ENCODE measurements at regions not wholly inside any gene's neighbourhood (a gene's known extent, or its start where the extent isn't known, plus 50 kb on each side); places are given as distances from the start of the nearest gene placed in this dataset.
"Not testable (repeated sequence)": the region's sequence is repeated elsewhere in the genome, so short reads cannot be mapped to it uniquely, and the experiment has no call there.

DNA sequence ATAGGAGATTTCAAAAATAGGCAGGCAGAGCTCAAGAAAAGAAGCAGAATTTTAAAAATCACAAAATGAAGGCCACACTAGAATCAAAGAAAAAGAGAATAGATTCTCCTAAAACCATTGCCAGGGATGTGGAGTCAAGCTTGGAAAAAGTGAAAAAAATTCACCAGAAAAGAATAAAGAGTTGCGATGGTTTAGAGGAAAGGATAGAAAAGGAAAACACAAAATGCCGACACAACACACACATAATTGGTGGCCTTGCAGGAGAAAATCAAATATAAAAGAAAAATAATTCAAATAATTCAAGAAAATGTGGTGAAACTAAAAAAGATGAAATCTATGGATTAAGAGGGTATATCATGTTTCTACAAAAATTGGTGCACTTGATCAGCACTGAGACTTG lies 181.6 kb upstream of the C14orf180 start:
- Histone ChIP-seq H3K4me3 (ENCODE audit: low read length in 2 of 2) (no peak overlapping the region), H3K27ac (ENCODE audit: low read depth in 1 of 2, low read length in 1 of 2) (no peak overlapping the region), H3K9me3 (ENCODE audit: control insufficient read depth in 2 of 2, insufficient read depth in 1 of 2, low read length in 1 of 2) (no peaks in the 10 kb centered on the region), H3K4me1 (ENCODE audit: control insufficient read depth in 2 of 2, insufficient read depth in 2 of 2, low read length in 2 of 2) (peaks cover 9 to 17% of the 10 kb centered on the region in 2 donors), H3K36me3 (ENCODE audit: control insufficient read depth in 2 of 2, insufficient read depth in 2 of 2, low read length in 1 of 2) (no peaks in the 10 kb centered on the region), H3K27me3 (ENCODE audit: control insufficient read depth in 2 of 2, insufficient read depth in 1 of 2, low read length in 1 of 2) (no peaks in the 10 kb centered on the region)
- WGBS = 98% methylated on average over 2 of the region's 2 CpGs
- no peak for DNase-seq (ENCODE audit: low read depth in 6 of 9, low spot score in 9 of 9)

DNA sequence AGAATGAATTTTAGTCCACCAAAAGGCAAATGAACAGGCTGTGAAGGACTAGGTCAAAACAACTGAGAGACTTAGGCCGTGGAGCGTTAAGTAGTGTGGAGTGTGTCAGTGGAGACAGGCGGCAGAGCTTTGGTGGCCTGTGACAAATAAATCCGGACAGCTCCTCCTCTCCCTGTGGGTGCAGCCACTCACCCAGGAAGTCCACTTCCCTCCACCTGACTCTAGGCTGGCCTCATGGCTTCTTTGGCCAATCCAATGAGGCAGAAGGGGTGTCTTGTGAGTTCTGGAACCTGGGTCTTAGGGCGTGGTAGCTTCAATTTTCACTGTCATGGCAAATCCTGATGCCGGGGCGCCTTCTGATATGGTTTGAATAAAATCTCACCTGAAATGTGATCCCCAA lies 180.9 kb upstream of the C14orf180 start:
- Histone ChIP-seq H3K4me1 (ENCODE audit: control insufficient read depth in 2 of 2, insufficient read depth in 2 of 2, low read length in 2 of 2) (peaks cover 8 to 11% of the 10 kb centered on the region in 2 donors), H3K27ac (ENCODE audit: low read depth in 1 of 2, low read length in 1 of 2) (no peak overlapping the region), H3K9me3 (ENCODE audit: control insufficient read depth in 2 of 2, insufficient read depth in 1 of 2, low read length in 1 of 2) (no peaks in the 10 kb centered on the region), H3K27me3 (ENCODE audit: control insufficient read depth in 2 of 2, insufficient read depth in 1 of 2, low read length in 1 of 2) (no peaks in the 10 kb centered on the region), H3K36me3 (ENCODE audit: control insufficient read depth in 2 of 2, insufficient read depth in 2 of 2, low read length in 1 of 2) (no peaks in the 10 kb centered on the region), H3K4me3 (ENCODE audit: low read length in 2 of 2) (no peak overlapping the region)
- WGBS = 84% methylated on average over 7 of the region's 7 CpGs
- DNase-seq (ENCODE audit: low read depth in 6 of 9, low spot score in 9 of 9) = no peak

DNA sequence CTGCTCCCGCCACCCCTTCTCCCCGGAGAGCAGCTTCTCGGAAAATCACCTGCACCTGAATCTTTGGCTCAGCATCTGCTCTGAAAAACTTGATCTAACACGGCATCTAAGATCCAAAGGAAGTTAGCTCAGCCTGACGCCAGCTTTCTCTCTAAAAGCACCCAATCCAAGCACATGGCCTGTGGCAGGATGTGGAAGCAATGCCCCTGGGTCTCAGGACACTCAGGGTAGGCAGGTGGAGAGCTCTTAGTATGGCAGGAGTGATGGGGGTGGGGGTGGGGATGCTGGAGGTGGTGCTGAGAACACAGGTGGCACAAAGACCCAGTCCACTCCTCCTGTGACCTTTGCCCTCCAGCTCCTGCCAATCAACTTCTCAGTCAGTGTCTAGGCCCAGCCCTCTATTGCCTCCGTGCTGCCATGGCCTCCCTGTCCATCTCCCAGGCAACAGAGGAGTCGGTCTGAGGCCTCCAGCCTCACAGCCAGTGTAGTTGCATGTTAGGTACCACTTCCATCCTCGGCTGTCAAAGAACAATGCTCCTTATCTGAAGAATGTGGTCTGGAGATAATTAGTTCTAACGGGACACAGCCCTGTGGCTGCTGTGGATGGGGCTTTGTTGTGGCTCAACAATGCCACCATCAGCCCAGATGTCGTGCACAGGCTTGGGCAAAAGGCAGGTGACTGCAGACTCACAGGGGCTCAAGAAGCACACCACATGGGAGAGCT lies 180.0 kb upstream of the C14orf180 start:
- no peak for DNase-seq (ENCODE audit: low read depth in 6 of 9, low spot score in 9 of 9)
- WGBS = 56% methylated on average over 10 of the region's 10 CpGs

DNA sequence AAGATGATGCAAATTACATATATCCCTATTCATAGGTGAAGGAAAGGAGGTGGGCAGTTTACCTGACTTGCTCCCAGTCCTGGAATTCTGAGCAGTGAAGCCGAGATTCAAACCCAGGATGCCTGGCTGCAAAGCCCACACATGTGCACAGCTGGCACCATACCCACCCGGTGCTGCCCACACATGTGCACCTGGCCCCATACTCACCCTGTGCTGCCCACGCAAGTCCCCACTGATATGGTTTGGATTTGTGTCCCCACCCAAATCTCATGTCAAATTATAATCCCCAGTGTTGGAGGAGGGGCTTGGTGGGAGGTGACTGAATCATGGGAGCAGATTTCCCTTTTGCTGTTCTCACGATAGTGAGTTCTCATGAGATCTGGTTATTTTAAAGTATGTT lies 179.2 kb upstream of the C14orf180 start:
- no peaks in the 10 kb centered on the region for H3K36me3 ChIP-seq (ENCODE audit: control insufficient read depth in 2 of 2, insufficient read depth in 2 of 2, low read length in 1 of 2)
- no peak overlapping the region for H3K27ac ChIP-seq (ENCODE audit: low read depth in 1 of 2, low read length in 1 of 2)
- WGBS = 89% methylated on average over 4 of the region's 4 CpGs
- H3K27me3 ChIP-seq (ENCODE audit: control insufficient read depth in 2 of 2, insufficient read depth in 1 of 2, low read length in 1 of 2) = no peaks in the 10 kb centered on the region
- no peaks in the 10 kb centered on the region for H3K9me3 ChIP-seq (ENCODE audit: control insufficient read depth in 2 of 2, insufficient read depth in 1 of 2, low read length in 1 of 2)
- no peak overlapping the region for H3K4me3 ChIP-seq (ENCODE audit: low read length in 2 of 2)
- no peak for DNase-seq (ENCODE audit: low read depth in 6 of 9, low spot score in 9 of 9)
- peaks cover 0 to 2% of the 10 kb centered on the region in 2 donors for H3K4me1 ChIP-seq (ENCODE audit: control insufficient read depth in 2 of 2, insufficient read depth in 2 of 2, low read length in 2 of 2)

More for the DNA sequence above, 180.0 kb upstream of the C14orf180 start:
- Histone ChIP-seq H3K9me3 (ENCODE audit: control insufficient read depth in 2 of 2, insufficient read depth in 1 of 2, low read length in 1 of 2) (no peaks in the 10 kb centered on the region), H3K4me3 (ENCODE audit: low read length in 2 of 2) (no peak overlapping the region), H3K4me1 (ENCODE audit: control insufficient read depth in 2 of 2, insufficient read depth in 2 of 2, low read length in 2 of 2) (peaks cover 2% of the 10 kb centered on the region in 2 donors), H3K27ac (ENCODE audit: low read depth in 1 of 2, low read length in 1 of 2) (no peak overlapping the region), H3K27me3 (ENCODE audit: control insufficient read depth in 2 of 2, insufficient read depth in 1 of 2, low read length in 1 of 2) (no peaks in the 10 kb centered on the region), H3K36me3 (ENCODE audit: control insufficient read depth in 2 of 2, insufficient read depth in 2 of 2, low read length in 1 of 2) (no peaks in the 10 kb centered on the region)

DNA sequence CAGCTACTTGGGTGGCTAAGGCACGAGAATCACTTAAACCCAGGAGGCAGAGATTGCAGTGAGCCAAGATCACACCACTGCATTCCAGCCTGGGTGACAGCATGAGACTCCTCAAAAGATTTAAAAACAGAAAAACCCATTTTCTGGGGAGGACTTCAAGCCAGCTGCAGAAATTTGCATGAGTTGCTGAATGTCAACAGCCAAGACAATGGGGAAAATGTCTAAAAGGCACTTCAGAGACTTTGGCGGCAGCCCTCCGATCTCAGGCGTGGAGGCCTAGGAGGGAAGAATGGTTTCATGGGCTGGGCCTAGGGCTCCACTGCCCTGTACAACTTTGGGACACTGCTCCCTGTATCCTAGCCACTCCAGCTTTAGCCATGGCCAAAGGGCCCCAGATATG lies 177.8 kb upstream of the C14orf180 start:
- H3K27me3 ChIP-seq (ENCODE audit: control insufficient read depth in 2 of 2, insufficient read depth in 1 of 2, low read length in 1 of 2) = no peaks in the 10 kb centered on the region
- no peak overlapping the region for H3K4me3 ChIP-seq (ENCODE audit: low read length in 2 of 2)
- DNase-seq (ENCODE audit: low read depth in 6 of 9, low spot score in 9 of 9) = no peak
- H3K36me3 ChIP-seq (ENCODE audit: control insufficient read depth in 2 of 2, insufficient read depth in 2 of 2, low read length in 1 of 2) = no peaks in the 10 kb centered on the region
- H3K4me1 ChIP-seq (ENCODE audit: control insufficient read depth in 2 of 2, insufficient read depth in 2 of 2, low read length in 2 of 2) = peaks cover 0 to 2% of the 10 kb centered on the region in 2 donors
- 97% methylated on average over 4 of the region's 4 CpGs for WGBS
- H3K9me3 ChIP-seq (ENCODE audit: control insufficient read depth in 2 of 2, insufficient read depth in 1 of 2, low read length in 1 of 2) = no peaks in the 10 kb centered on the region
- H3K27ac ChIP-seq (ENCODE audit: low read depth in 1 of 2, low read length in 1 of 2) = no peak overlapping the region

DNA sequence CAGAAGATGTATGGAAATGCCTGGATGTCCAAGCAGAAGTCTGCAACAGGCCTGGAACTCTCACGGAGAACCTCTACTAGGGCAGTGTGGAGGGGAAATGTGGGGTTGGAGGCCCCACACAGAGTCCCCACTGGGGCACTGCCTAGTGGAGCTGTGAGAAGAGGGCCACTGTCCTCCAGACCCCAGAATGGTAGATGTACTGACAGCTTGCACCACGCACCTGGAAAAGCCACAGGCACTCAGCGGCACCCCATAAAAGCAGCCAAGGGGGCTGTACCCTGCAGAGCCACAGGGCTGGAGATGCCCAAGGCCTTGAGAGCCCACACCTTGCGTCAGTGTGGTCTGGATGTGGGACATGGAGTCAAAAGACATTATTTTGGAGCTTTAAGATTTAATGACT lies 177.3 kb upstream of the C14orf180 start:
- not testable (repeated sequence) for H3K27me3 ChIP-seq (ENCODE audit: control insufficient read depth in 2 of 2, insufficient read depth in 1 of 2, low read length in 1 of 2); DNase-seq (ENCODE audit: low read depth in 6 of 9, low spot score in 9 of 9); H3K4me3 ChIP-seq (ENCODE audit: low read length in 2 of 2); H3K4me1 ChIP-seq (ENCODE audit: control insufficient read depth in 2 of 2, insufficient read depth in 2 of 2, low read length in 2 of 2); H3K27ac ChIP-seq (ENCODE audit: low read depth in 1 of 2, low read length in 1 of 2); H3K9me3 ChIP-seq (ENCODE audit: control insufficient read depth in 2 of 2, insufficient read depth in 1 of 2, low read length in 1 of 2); H3K36me3 ChIP-seq (ENCODE audit: control insufficient read depth in 2 of 2, insufficient read depth in 2 of 2, low read length in 1 of 2)
- WGBS = 94% methylated on average over 4 of the region's 4 CpGs

DNA sequence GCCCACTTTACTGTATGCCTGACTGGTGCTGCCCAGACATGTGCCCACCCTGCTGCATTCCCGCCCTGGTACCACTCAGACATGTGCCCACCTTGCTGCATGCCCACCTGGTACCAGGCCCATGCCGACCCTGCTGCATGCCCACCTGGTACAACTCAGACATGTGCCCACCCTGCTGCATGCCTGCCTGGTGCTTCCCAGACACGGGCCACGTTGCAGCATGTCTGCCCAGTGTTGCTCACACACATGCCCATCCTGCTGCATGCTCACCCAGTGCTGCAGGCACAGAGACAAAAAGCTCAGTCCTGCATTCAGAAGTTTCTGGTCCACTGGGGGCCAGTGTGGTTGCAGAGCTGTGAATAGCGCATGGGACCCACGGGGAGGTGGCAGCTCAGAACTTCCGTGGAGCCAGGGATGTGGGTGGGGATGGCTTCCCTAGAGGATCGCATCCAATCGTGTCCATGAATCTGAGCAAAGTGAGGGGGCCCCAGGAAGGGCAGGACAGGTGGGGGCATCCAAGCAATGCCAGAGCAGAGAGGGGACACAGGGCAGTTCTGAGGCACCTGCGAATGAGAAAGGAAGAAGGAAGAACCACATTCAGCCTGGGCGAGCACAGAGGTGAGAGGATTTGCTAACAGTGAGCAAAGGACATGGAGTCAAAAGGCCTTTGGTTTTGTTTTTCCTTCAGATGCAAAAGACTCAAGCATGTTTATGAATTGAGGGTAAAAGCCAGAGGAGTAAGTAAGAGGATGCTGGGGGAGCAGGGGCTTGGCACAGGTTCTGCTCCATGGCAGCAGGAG lies 175.9 kb upstream of the C14orf180 start:
- no peaks in the 10 kb centered on the region for H3K27me3 ChIP-seq (ENCODE audit: control insufficient read depth in 2 of 2, insufficient read depth in 1 of 2, low read length in 1 of 2)
- no peaks in the 10 kb centered on the region for H3K9me3 ChIP-seq (ENCODE audit: control insufficient read depth in 2 of 2, insufficient read depth in 1 of 2, low read length in 1 of 2)
- WGBS = 95% methylated on average over 11 of the region's 11 CpGs
- H3K4me3 ChIP-seq (ENCODE audit: low read length in 2 of 2) = no peak overlapping the region
- no peak overlapping the region for H3K27ac ChIP-seq (ENCODE audit: low read depth in 1 of 2, low read length in 1 of 2)
- no peak for DNase-seq (ENCODE audit: low read depth in 6 of 9, low spot score in 9 of 9)
- H3K36me3 ChIP-seq (ENCODE audit: control insufficient read depth in 2 of 2, insufficient read depth in 2 of 2, low read length in 1 of 2) = no peaks in the 10 kb centered on the region
- peaks cover 0 to 2% of the 10 kb centered on the region in 2 donors for H3K4me1 ChIP-seq (ENCODE audit: control insufficient read depth in 2 of 2, insufficient read depth in 2 of 2, low read length in 2 of 2)

DNA sequence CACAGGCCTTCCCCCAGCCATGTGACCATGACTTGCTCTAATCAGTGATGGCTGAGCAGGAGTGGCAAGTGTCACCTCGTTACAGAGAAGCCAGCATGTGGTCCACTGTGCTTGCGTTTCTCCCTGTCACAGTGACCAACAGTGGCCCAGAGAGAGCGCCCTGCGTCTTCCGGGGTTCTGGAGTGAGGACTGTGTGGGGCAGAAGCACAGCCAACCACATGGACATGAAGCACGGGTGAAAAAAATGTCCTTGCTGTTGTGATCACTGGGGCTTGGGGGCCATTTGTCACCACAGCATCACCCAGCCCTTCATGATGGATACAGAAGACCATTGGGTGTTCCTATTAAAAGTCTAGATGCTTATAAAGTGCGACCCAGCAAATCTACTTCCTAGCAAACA lies 174.6 kb upstream of the C14orf180 start:
- no peak for DNase-seq (ENCODE audit: low read depth in 6 of 9, low spot score in 9 of 9)
- 93% methylated on average over 7 of the region's 7 CpGs for WGBS
- H3K36me3 ChIP-seq (ENCODE audit: control insufficient read depth in 2 of 2, insufficient read depth in 2 of 2, low read length in 1 of 2) = no peaks in the 10 kb centered on the region
- H3K27me3 ChIP-seq (ENCODE audit: control insufficient read depth in 2 of 2, insufficient read depth in 1 of 2, low read length in 1 of 2) = no peaks in the 10 kb centered on the region
- no peak overlapping the region for H3K27ac ChIP-seq (ENCODE audit: low read depth in 1 of 2, low read length in 1 of 2)
- no peaks in the 10 kb centered on the region for H3K9me3 ChIP-seq (ENCODE audit: control insufficient read depth in 2 of 2, insufficient read depth in 1 of 2, low read length in 1 of 2)
- no peak overlapping the region for H3K4me3 ChIP-seq (ENCODE audit: low read length in 2 of 2)
- H3K4me1 ChIP-seq (ENCODE audit: control insufficient read depth in 2 of 2, insufficient read depth in 2 of 2, low read length in 2 of 2) = peaks cover 0 to under 1% of the 10 kb centered on the region in 2 donors

DNA sequence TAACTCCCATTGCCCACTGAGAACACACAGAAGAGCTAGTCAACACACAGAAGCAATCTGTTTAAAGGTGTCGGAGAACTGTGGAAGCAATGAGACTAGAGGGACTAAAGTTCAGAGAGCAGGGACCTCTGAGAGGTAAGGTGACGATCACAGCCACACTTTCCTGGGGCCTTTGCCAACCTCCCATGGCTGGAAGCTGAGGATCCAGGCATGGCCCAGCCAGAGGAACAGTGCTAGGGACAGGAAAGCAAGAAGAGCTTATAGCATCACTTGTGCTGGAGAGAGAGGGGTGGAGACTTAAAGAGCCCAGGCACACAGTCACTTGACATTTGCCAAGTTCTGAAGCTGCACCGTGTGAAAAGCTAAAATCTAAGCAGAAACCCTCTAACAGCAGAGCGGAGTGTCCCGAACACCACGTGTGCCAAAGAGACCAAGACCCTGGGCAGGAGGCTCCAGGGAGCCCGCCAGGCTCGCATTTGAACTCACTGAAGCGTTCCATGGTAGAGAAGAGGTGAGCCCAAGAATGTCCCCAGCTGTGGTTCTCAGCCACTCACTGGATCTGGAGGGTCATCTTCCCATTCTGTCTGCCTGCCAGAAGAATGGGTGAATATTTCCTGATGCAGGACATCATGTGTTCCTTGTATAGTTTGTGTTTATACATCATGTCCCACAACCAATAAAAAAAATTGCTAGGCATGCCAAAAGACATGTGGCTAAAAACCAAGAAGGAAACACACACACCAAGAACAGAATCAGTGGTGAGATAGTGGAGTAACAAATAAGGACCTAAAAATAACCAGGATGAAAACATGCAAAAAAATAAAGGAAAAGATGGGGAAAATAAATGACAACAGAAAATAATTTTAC lies 174.0 kb upstream of the C14orf180 start:
- Histone ChIP-seq H3K27ac (ENCODE audit: low read depth in 1 of 2, low read length in 1 of 2) (no peak overlapping the region), H3K27me3 (ENCODE audit: control insufficient read depth in 2 of 2, insufficient read depth in 1 of 2, low read length in 1 of 2) (no peaks in the 10 kb centered on the region), H3K36me3 (ENCODE audit: control insufficient read depth in 2 of 2, insufficient read depth in 2 of 2, low read length in 1 of 2) (no peaks in the 10 kb centered on the region), H3K9me3 (ENCODE audit: control insufficient read depth in 2 of 2, insufficient read depth in 1 of 2, low read length in 1 of 2) (no peaks in the 10 kb centered on the region), H3K4me1 (ENCODE audit: control insufficient read depth in 2 of 2, insufficient read depth in 2 of 2, low read length in 2 of 2) (no peaks in the 10 kb centered on the region), H3K4me3 (ENCODE audit: low read length in 2 of 2) (no peak overlapping the region)
- 95% methylated on average over 9 of the region's 9 CpGs for WGBS
- no peak for DNase-seq (ENCODE audit: low read depth in 6 of 9, low spot score in 9 of 9)
